Smooth muscle cell (in vitro differentiated cells): ENCODE measurements at regions not wholly inside any gene's neighbourhood (a gene's known extent, or its start where the extent isn't known, plus 50 kb on each side); places are given as distances from the start of the nearest gene placed in this dataset.

Experiments used
- DNase-seq: peaks from one replicate; lab custom pipeline; 2025; ENCODE audit not compliant: unreplicated experiment; lab: John Stamatoyannopoulos, UW
- H2AFZ ChIP-seq: fragments of 200-600 bp; sonication (generic); 2 replicates; pipeline ENCODE4 v1.6.0; 2016; ENCODE audit warnings: antibody characterized with exemption, low read depth, mild to moderate bottlenecking
- H3F3A ChIP-seq: fragments of 200-600 bp; sonication (generic); 2 replicates; pipeline ENCODE4 v1.6.0; 2017; ENCODE audit warnings: antibody characterized with exemption, low read depth
- H3K27ac ChIP-seq: fragments of 200-600 bp; sonication (generic); 2 replicates; pipeline ENCODE4 v1.5.1; 2016; ENCODE audit warnings: low read depth, mild to moderate bottlenecking
- H3K27me3 ChIP-seq: fragments of 200-600 bp; sonication (generic); 2 replicates; pipeline ENCODE4 v1.6.1; 2016; ENCODE audit warnings: low read depth, mild to moderate bottlenecking
- H3K36me3 ChIP-seq: fragments of 200-600 bp; sonication (generic); 2 replicates; pipeline ENCODE4 v1.5.1; 2016; ENCODE audit warnings: low read depth
- H3K4me1 ChIP-seq: fragments of 200-600 bp; sonication (generic); 2 replicates; pipeline ENCODE4 v1.5.1; 2016; ENCODE audit warnings: low read depth
- H3K4me2 ChIP-seq: fragments of 200-600 bp; sonication (generic); 2 replicates; pipeline ENCODE4 v1.6.0; 2016; ENCODE audit warnings: mild to moderate bottlenecking
- H3K4me3 ChIP-seq: fragments of 200-600 bp; sonication (generic); 2 replicates; pipeline ENCODE4 v1.5.1; 2016; ENCODE audit warnings: mild to moderate bottlenecking
- H3K79me2 ChIP-seq: fragments of 200-600 bp; sonication (generic); 2 replicates; pipeline ENCODE4 v1.6.0; 2016; ENCODE audit warnings: low read depth, mild to moderate bottlenecking
- H3K9ac ChIP-seq: fragments of 200-600 bp; sonication (generic); 2 replicates; pipeline ENCODE4 v1.6.0; 2016; ENCODE audit warnings: low read depth
- H3K9me3 ChIP-seq: fragments of 200-600 bp; sonication (generic); replicated peaks from 2 replicates; pipeline ENCODE4 v1.5.1; 2016; ENCODE audit warnings: low read depth
- H4K20me1 ChIP-seq: fragments of 200-600 bp; sonication (generic); 2 replicates; pipeline ENCODE4 v1.6.0; 2016; ENCODE audit warnings: low read depth
- CTCF ChIP-seq: fragments of 200-600 bp; sonication (generic); IDR thresholded peaks from 2 replicates; pipeline ENCODE4 v1.5.1; 2017; ENCODE audit warnings: borderline replicate concordance, mild to moderate bottlenecking, antibody characterized with exemption; ENCODE audit not compliant: insufficient read depth, poor library complexity, severe bottlenecking
- WGBS: methylation state at CpG from one replicate; pipeline ENCODE4 v1.1.7; 2016; ENCODE audit warnings: low lambda C conversion rate; 5-methylcytosine and 5-hydroxymethylcytosine counted together

DNA sequence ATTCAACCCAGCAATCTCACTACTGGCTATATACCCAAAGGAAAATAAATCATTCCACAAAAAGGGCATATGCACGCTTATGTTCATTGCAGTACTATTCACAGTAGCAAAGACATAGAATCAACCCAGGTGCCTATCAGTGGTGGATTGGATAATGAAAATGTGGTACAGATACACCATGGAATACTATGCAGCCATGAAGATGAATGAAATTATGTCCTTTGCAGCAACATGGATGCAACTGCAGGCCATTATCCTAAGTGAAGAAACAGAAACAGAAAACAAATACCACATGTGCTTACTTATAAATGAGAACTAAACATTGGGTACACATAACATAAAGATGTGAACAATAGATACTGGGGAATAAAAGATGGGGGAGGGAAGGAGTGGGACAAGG lies 606.4 kb upstream of the GRM7 start:
- Histone ChIP-seq H3F3A (no peaks in the 10 kb centered on the region), H3K36me3 (no peaks in the 10 kb centered on the region), H3K9ac (no peak overlapping the region), H3K4me1 (no peaks in the 10 kb centered on the region), H3K27ac (no peak overlapping the region), H3K4me3 (no peak overlapping the region), H3K79me2 (no peaks in the 10 kb centered on the region), H3K4me2 (no peak overlapping the region), H2AFZ (no peak overlapping the region), H3K9me3 (no peaks in the 10 kb centered on the region), H3K27me3 (no peaks in the 10 kb centered on the region), H4K20me1 (no peaks in the 10 kb centered on the region)
- no peak for TF ChIP-seq CTCF
- 90% methylated on average over 1 of the region's 1 CpG for WGBS
- DNase-seq, result no peak

DNA sequence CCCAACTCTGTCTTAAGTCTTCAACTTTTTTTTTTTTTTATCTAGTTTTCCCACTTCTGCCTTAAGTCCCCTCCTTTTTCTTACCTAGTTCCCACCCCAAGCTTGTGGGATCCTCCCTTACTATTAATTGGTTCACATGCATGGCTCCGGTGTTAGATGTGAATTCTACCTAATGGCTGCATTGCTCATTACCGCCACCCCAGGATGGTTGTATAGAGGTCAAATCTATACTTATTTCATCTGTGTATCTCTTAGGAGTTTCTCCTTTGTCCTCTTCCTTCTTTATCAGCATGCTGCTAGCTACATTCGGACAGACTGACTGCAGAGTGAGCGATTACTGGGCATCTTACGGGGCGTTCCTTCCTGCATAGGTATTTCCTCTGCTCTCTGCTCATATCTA lies 605.7 kb upstream of the GRM7 start:
- H3K79me2 ChIP-seq, result no peaks in the 10 kb centered on the region
- H3K9me3 ChIP-seq, result no peaks in the 10 kb centered on the region
- H4K20me1 ChIP-seq, result no peaks in the 10 kb centered on the region
- no peaks in the 10 kb centered on the region for H3F3A ChIP-seq
- no peak overlapping the region for H3K4me2 ChIP-seq
- H2AFZ ChIP-seq, result no peak overlapping the region
- TF ChIP-seq CTCF, result no peak
- H3K4me3 ChIP-seq, result no peak overlapping the region
- no peak overlapping the region for H3K27ac ChIP-seq
- DNase-seq, result no peak
- no peaks in the 10 kb centered on the region for H3K4me1 ChIP-seq
- WGBS, result 95% methylated on average over 6 of the region's 6 CpGs
- no peaks in the 10 kb centered on the region for H3K36me3 ChIP-seq
- no peaks in the 10 kb centered on the region for H3K27me3 ChIP-seq
- no peak overlapping the region for H3K9ac ChIP-seq

DNA sequence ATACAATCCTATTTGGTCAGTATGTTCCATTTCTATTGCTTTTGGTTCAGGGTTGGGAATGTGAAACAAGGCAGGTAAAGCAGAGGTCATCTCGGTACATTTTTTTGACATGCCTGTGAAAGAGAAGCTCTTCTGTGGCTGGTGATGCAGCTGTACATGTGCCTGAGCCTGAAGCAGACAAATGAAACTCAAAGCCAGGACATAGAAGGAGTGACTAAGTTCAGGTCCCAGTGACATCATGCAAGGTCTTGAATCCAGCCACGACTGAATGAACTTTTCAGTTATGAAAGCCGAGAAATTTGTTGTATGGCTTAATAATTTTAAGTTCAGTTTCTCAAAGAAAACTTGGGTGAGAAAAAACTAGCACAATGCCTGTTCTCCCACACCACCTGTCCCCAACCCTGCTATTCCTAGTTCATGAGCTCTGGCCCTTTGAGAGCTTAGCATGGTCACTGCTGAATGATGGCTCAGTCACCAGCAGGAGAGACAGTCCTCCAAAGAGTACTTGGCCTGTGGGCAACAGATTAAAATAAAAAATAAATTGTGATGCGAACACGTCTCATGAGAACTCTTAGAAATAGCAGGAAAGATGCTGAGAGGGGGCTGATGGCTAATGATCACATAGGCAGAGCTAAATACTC lies 600.2 kb upstream of the GRM7 start:
- Histone ChIP-seq H3K9ac (no peak overlapping the region), H2AFZ (no peak overlapping the region), H3K9me3 (no peaks in the 10 kb centered on the region), H3K4me1 (no peaks in the 10 kb centered on the region), H3K36me3 (no peaks in the 10 kb centered on the region), H3K4me3 (no peak overlapping the region), H3K27me3 (no peaks in the 10 kb centered on the region), H3K27ac (no peak overlapping the region), H3K4me2 (no peak overlapping the region), H3K79me2 (no peaks in the 10 kb centered on the region), H3F3A (no peaks in the 10 kb centered on the region), H4K20me1 (no peaks in the 10 kb centered on the region)
- DNase-seq, result no peak
- no peak for TF ChIP-seq CTCF
- WGBS, result 86% methylated on average over 5 of the region's 5 CpGs

DNA sequence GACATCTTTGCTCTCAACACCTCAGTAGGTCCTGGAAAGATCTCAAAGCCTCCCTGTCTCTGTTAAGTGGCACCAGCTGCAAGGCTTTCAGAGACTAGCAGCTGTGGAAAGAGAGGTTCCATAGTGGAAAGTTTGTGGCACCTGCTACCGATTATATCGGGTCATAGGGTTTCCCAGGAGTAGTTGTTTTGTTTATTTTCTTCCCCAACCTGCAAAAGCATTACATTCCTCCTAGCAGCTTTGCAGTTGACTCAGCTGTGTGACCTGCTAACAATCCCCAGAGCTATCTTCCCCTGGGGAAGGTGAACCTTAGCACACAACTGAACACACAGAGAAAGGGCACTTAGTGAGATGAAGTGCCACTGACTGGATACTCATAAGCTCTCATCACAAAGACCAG lies 598.9 kb upstream of the GRM7 start:
- Histone ChIP-seq H3K9me3 (no peaks in the 10 kb centered on the region), H3K36me3 (no peaks in the 10 kb centered on the region), H2AFZ (no peak overlapping the region), H3K79me2 (no peaks in the 10 kb centered on the region), H3K4me1 (no peaks in the 10 kb centered on the region), H3K9ac (no peak overlapping the region), H3F3A (no peaks in the 10 kb centered on the region), H4K20me1 (no peaks in the 10 kb centered on the region), H3K27me3 (no peaks in the 10 kb centered on the region), H3K4me3 (no peak overlapping the region), H3K27ac (no peak overlapping the region), H3K4me2 (no peak overlapping the region)
- 89% methylated on average over 2 of the region's 2 CpGs for WGBS
- TF ChIP-seq CTCF, result no peak
- no peak for DNase-seq
